KMS-11 (cell line): ENCODE measurements at regions not wholly inside any gene's neighbourhood (a gene's known extent, or its start where the extent isn't known, plus 50 kb on each side); places are given as distances from the start of the nearest gene placed in this dataset.

ENCODE experiments used
- H2AFZ ChIP-seq: fragments of 200-600 bp; sonication (generic); 2 replicates; pipeline ENCODE4 v1.6.1; 2016; ENCODE audit warnings: antibody characterized with exemption, mixed run types, low read depth
- H3K27ac ChIP-seq: fragments of 200-600 bp; sonication (generic); 2 replicates; pipeline ENCODE4 v1.6.1; 2016; ENCODE audit warnings: mild to moderate bottlenecking, mixed run types
- H3K27me3 ChIP-seq: fragments of 200-600 bp; sonication (generic); 2 replicates; pipeline ENCODE4 v1.6.1; 2017; ENCODE audit warnings: mild to moderate bottlenecking, low read depth, mixed run types, moderate library complexity; ENCODE audit not compliant: insufficient read depth
- H3K36me3 ChIP-seq: fragments of 200-600 bp; sonication (generic); 2 replicates; pipeline ENCODE4 v1.6.1; 2017; ENCODE audit warnings: mild to moderate bottlenecking, mixed run types; ENCODE audit not compliant: insufficient read depth
- H3K4me1 ChIP-seq: fragments of 200-600 bp; sonication (generic); 2 replicates; pipeline ENCODE4 v1.6.1; 2016; ENCODE audit warnings: mild to moderate bottlenecking, low read depth, mixed run types; ENCODE audit not compliant: poor library complexity, severe bottlenecking
- H3K4me2 ChIP-seq: fragments of 200-600 bp; sonication (generic); 2 replicates; pipeline ENCODE4 v1.7.0; 2016; ENCODE audit warnings: mild to moderate bottlenecking, mixed run types
- H3K4me3 ChIP-seq: fragments of 200-600 bp; sonication (generic); IDR thresholded peaks from 2 replicates; pipeline ENCODE4 v1.6.1; 2017; ENCODE audit warnings: low read depth, low read length, mixed read lengths; ENCODE audit not compliant: insufficient read depth
- H3K79me2 ChIP-seq: fragments of 200-600 bp; sonication (generic); 2 replicates; pipeline ENCODE4 v1.6.1; 2016; ENCODE audit warnings: low read depth, mixed run types; ENCODE audit not compliant: insufficient read depth
- H3K9ac ChIP-seq: fragments of 200-600 bp; sonication (generic); 2 replicates; pipeline ENCODE4 v1.6.1; 2016; ENCODE audit warnings: mild to moderate bottlenecking, mixed run types
- H4K20me1 ChIP-seq: fragments of 200-600 bp; sonication (generic); 2 replicates; pipeline ENCODE4 v1.6.1; 2016; ENCODE audit warnings: mild to moderate bottlenecking, mixed run types; ENCODE audit not compliant: insufficient read depth
- CTCF ChIP-seq: fragments of 200-600 bp; sonication (generic); conservative IDR thresholded peaks from 2 replicates; pipeline ENCODE4 v1.6.1; 2017; ENCODE audit warnings: low read depth, mild to moderate bottlenecking, antibody characterized with exemption, low read length, moderate library complexity, mixed read lengths

GRCh38 chr15:69626095-69627066 lies 173.8 kb downstream of the RPLP1 start:
- Histone ChIP-seq H3K4me3 (no peak overlapping the region), H3K9ac (no peak overlapping the region), H3K27ac (no peak overlapping the region), H3K79me2 (no peaks in the 10 kb centered on the region), H3K36me3 (no peaks in the 10 kb centered on the region), H3K4me2 (no peak overlapping the region), H4K20me1 (no peaks in the 10 kb centered on the region), H3K27me3 (no peaks in the 10 kb centered on the region), H2AFZ (no peak overlapping the region), H3K4me1 (no peaks in the 10 kb centered on the region)
- TF ChIP-seq CTCF = no peak

GRCh38 chr15:69627548-69628158 lies 175.0 kb downstream of the RPLP1 start:
- no peaks in the 10 kb centered on the region for H3K79me2 ChIP-seq

GRCh38 chr15:69628256-69629093 lies 175.9 kb downstream of the RPLP1 start:
- H3K9ac ChIP-seq = no peak overlapping the region
- no peak overlapping the region for H3K4me2 ChIP-seq
- H3K27me3 ChIP-seq = no peaks in the 10 kb centered on the region
- no peaks in the 10 kb centered on the region for H3K79me2 ChIP-seq
- H3K36me3 ChIP-seq = no peaks in the 10 kb centered on the region
- H2AFZ ChIP-seq = no peak overlapping the region
- TF ChIP-seq CTCF = no peak
- H3K27ac ChIP-seq = no peak overlapping the region
- no peaks in the 10 kb centered on the region for H4K20me1 ChIP-seq
- H3K4me3 ChIP-seq = no peak overlapping the region
- no peaks in the 10 kb centered on the region for H3K4me1 ChIP-seq

More at GRCh38 chr15:69627548-69628158, 175.0 kb downstream of the RPLP1 start:
- no peaks in the 10 kb centered on the region for H4K20me1 ChIP-seq
- no peaks in the 10 kb centered on the region for H3K27me3 ChIP-seq
- no peak overlapping the region for H3K4me2 ChIP-seq
- no peak overlapping the region for H2AFZ ChIP-seq
- no peak overlapping the region for H3K27ac ChIP-seq
- no peak overlapping the region for H3K9ac ChIP-seq
- H3K4me1 ChIP-seq = no peaks in the 10 kb centered on the region
- no peaks in the 10 kb centered on the region for H3K36me3 ChIP-seq
- no peak for TF ChIP-seq CTCF
- no peak overlapping the region for H3K4me3 ChIP-seq

GRCh38 chr15:69629631-69630161 lies 177.1 kb downstream of the RPLP1 start:
- Histone ChIP-seq H3K4me2 (no peak overlapping the region), H2AFZ (no peak overlapping the region), H3K36me3 (no peaks in the 10 kb centered on the region), H3K9ac (no peak overlapping the region), H3K4me1 (no peaks in the 10 kb centered on the region), H3K4me3 (no peak overlapping the region), H3K27me3 (no peaks in the 10 kb centered on the region), H4K20me1 (no peaks in the 10 kb centered on the region), H3K27ac (no peak overlapping the region), H3K79me2 (no peaks in the 10 kb centered on the region)
- no peak for TF ChIP-seq CTCF
